SK-N-DZ (cell line): ENCODE measurements at regions not wholly inside any gene's neighbourhood (a gene's known extent, or its start where the extent isn't known, plus 50 kb on each side); places are given as distances from the start of the nearest gene placed in this dataset.
"Not testable (repeated sequence)": the region's sequence is repeated elsewhere in the genome, so short reads cannot be mapped to it uniquely, and the experiment has no call there.

Source experiments
- DNase-seq: peaks from one replicate; pipeline ENCODE4 v3.0.0-alpha.2; 2015; ENCODE audit warnings: low spot score

DNA sequence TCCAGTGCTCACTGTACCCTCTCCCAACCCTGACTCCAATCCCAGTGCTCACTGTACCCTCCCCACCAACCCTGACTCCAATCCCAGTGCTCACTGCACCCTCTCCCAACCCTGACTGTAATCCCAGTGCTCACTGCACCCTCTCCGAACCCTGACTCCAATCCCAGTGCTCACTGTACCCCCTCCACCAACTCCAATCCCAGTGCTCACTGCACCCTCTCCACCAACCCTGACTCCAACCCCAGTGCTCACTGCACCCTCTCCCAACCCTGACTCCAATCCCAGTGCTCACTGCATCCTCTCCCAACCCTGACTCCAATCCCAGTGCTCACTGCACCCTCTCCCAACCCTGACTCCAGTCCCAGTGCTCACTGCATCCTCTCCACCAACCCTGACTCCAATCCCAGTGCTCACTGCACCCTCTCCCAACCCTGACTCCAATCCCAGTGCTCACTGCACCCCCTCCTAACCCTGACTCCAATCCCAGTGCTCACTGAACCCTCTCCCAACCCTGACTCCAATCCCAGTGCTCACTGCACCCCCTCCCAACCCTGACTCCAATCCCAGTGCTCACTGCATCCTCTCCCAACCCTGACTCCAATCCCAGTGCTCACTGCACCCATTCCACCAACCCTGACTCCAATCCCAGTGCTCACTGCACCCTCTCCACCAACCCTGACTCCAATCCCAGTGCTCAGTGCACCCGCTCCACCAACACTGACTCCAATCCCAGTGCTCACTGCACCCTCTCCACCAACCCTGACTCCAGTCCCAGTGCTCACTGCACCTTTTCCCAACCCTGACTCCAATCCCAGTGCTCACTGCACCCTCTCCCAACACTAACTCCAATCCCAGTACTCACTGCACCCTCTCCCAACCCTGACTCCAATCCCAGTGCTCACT lies 136.3 kb upstream of the ZNF618 start:
- not testable (repeated sequence) for DNase-seq

GRCh38 chr9:113740508-113741500 lies 135.3 kb upstream of the ZNF618 start:
- not testable (repeated sequence) for DNase-seq

- DNase-seq = no peak
Observed at GRCh38 chr9:113741886-113742854, 133.9 kb upstream of the ZNF618 start.

DNA sequence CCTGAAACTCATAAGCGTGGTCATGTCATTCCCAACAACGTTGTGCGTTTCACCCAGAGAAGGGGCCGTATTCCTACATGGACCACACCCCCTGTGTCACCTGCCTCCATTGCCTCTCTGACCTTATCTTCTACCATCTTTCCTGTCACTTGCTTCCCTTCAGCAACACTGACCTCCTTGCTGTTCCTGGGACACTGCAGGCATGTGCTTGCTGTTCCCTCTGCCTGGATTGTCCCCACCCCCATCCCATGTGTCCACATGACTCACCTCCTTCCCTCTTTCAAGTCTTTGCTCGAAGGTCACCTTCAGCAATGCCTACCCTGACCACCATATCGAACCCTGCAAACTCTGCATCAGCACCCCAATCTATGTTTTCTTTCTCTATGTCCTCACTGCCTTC lies 133.2 kb upstream of the ZNF618 start:
- DNase-seq = no peak

- no peak for DNase-seq
Observed at GRCh38 chr9:113746486-113746885, 129.6 kb upstream of the ZNF618 start.

GRCh38 chr9:113748135-113748534 lies 128.0 kb upstream of the ZNF618 start:
- no peak for DNase-seq

DNA sequence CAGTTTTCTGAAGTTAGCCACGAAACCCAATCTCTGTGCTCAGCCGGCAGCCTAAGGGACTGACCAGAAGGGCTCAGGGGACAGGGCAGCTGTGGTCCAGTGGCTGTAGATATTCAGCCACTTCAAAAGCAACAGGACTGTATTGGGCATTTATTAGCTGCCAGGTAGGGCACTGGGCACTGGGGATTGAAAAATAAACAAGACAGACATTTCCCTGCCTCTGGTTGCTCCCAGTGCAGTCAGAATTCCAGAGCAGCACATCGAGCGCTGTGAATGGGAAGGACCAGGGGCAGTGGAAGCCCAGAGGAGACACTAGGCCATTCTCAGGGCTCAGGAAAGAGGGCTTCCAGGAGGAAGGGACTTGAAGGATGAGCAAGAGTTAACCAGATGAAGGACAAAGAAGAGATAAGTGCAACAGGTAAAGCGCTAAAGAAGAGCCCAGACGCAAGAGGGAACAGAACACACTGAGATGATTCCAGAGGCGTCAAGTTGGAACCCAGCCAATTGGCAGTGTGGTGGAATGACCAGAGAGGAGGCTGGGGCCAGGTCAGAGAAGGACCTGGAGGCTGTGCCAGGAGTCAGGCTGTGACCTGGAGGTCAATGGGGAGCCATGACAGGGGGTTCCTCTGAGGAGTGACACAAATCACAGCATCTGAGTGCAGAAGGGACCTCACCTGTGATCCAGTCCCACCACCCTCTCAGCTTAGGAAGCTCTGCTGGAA lies 122.5 kb upstream of the ZNF618 start:
- DNase-seq = no peak

GRCh38 chr9:113754739-113755138 lies 121.4 kb upstream of the ZNF618 start:
- DNase-seq = no peak

DNA sequence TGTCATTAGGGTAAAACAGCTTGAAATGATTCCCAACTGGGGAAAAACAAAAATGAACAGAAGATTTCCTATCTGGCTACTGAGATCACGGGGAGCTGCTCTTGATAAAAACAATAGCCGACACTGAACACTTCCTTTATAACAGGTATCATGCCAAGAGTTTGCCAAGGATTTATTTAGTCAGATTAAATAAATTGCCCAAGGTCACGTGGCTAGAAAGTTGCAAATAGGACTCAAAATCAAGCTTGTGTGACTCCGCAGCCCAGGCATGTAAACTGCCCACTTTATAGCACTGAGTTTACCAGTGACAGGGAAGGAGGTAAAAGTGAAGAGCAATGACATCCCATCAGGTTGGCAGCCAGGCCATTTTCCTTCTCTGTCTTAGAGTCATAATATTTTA lies 120.7 kb upstream of the ZNF618 start:
- DNase-seq = no peak

DNA sequence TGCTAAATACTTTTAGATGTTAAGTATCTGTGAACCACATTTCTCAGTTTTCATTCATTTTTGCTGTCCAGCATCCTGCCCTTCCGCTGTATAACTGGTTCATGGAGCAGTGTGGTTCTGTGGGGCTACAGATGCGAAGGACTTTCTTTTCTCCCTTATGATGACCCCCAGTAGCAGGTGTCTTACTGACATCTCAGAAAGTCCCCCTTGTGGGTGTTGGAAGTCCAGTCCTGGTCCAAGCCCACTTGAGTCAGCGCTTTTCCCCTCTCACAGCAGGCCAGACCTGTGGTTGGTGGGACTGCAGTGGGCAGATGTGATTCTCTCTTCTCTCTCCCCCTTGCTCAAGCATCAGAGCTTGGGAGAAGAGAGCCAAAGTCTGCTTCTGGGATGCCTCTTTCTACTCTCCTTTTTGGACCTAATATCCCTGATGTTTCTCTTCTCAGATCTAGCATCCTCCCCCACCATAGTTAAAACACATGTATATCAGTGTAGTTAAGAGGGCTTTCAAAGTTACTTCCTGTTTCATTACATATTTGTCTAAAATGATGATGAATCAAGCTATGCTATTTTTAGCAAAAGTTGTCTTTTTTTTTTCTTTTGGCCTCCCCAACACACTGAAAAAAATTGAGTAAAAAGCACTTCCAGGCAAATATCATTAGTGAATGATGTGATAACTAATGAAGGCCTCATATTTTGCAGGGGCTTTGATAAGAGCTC lies 119.5 kb upstream of the ZNF618 start:
- DNase-seq = no peak

- DNase-seq = no peak
Observed at GRCh38 chr9:113763429-113763828, 112.7 kb upstream of the ZNF618 start.

DNA sequence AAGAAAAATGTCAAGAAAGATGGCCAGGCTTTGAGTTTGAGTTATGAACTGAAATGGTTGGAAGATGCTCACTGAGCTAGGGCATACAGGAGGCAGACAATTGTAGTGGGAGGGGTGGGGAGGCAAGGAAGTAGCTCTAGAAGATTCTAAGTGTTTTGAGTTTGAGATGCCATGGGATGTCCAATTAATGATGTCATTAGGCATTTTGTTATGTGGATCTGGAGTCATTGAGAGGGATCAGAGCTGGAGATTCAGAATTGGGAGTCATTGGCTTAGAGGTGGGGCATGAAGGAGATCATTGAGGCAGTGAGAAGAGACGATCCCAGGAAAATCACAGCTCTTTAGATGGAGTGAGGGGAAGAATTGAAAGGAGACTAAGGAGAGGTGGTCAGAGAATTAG lies 111.5 kb upstream of the ZNF618 start:
- DNase-seq = no peak

GRCh38 chr9:113769412-113769811 lies 106.7 kb upstream of the ZNF618 start:
- DNase-seq = no peak

- DNase-seq = no peak
Observed at GRCh38 chr9:113770396-113770795, 105.7 kb upstream of the ZNF618 start.

DNA sequence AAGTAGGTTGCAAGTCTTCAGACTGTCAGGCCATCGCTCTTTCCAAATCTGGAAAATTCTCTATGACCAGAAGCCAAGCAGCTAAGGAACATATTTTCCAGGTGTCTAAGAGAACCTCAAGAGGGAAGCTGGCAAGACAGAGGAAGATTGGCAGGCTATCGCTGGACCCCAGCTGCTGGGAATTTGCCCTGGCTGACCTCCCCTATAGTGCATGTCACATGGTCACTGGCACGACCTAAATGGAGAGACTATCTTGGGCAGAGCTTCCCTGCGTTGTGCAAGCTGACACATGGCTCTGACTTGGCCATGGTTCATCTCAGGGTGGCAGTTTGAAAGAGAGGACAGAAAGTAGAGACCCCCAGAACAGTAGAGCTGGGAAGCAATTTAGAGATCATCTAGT lies 104.9 kb upstream of the ZNF618 start:
- no peak for DNase-seq

- no peak for DNase-seq
Observed at GRCh38 chr9:113772121-113772810, 103.8 kb upstream of the ZNF618 start.

- no peak for DNase-seq
Observed at GRCh38 chr9:113774963-113775362, 101.1 kb upstream of the ZNF618 start.

DNA sequence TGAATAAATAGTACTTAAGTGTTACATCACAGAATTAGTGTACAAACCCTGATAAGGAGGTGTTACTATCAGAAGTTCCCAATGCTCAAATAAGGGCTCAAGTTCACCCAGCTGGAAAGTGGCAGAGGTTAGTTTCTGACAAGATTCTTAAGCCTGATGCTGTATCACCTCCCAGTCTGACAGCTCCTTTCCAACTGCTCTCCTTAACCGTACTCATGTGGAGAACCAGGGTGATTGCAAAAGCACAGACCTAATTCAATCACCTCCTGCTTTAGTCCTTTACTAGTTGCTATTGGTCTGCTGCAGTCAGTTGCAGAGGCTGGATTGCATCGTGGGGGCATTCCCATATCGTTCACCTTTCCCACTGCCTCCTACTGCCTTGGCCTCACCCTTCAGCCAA lies 100.4 kb upstream of the ZNF618 start:
- DNase-seq = no peak

- no peak for DNase-seq
Observed at GRCh38 chr9:113776194-113776593, 99.9 kb upstream of the ZNF618 start.
